ENCODE measurements at regions not wholly inside any gene's neighbourhood (a gene's known extent, or its start where the extent isn't known, plus 50 kb on each side); places are given as distances from the start of the nearest gene placed in this dataset.

- Histone ChIP-seq H2AFZ (ENCODE audit: low read depth, low read length) (no peak overlapping the region), H3K9me2 (ENCODE audit: insufficient read depth, low read length) (no peaks in the 10 kb centered on the region)
Measured at GRCh38 chr10:23675585-23675984, 236.7 kb downstream of the OTUD1 start.

GRCh38 chr10:23676296-23676695, 237.4 kb downstream of the OTUD1 start:
- Histone ChIP-seq H3K27me3 (ENCODE audit: insufficient read depth, low read depth, low read length) (no peaks in the 10 kb centered on the region), H3K9me3 (ENCODE audit: low read length) (no peaks in the 10 kb centered on the region), H3K4me3 (ENCODE audit: low read length) (no peak overlapping the region), H2AFZ (ENCODE audit: low read depth, low read length) (no peak overlapping the region), H3K27ac (ENCODE audit: low read length) (no peak overlapping the region), H3K4me2 (ENCODE audit: low read length) (no peak overlapping the region), H3F3A (ENCODE audit: insufficient read depth, low read length, poor library complexity, severe bottlenecking) (no peaks in the 10 kb centered on the region), H3K9me2 (ENCODE audit: insufficient read depth, low read length) (no peaks in the 10 kb centered on the region), H3K79me2 (replicated peaks; ENCODE audit: insufficient read depth, low read length) (no peaks in the 10 kb centered on the region), H4K20me1 (ENCODE audit: insufficient read depth) (no peaks in the 10 kb centered on the region), H3K36me3 (ENCODE audit: insufficient read depth, low read length) (no peaks in the 10 kb centered on the region), H3K9ac (ENCODE audit: low read length) (no peak overlapping the region)
- TF ChIP-seq REST (IDR thresholded peaks at IDR 0.05; ENCODE audit: borderline replicate concordance) (no peak), RAD21 (conservative IDR thresholded peaks at IDR 0.05) (no peak), TAF1 (IDR thresholded peaks at IDR 0.05; ENCODE audit: low read depth) (no peak), SMC3 (conservative IDR thresholded peaks at IDR 0.05; ENCODE audit: poor library complexity) (no peak), CTCF (IDR thresholded peaks at IDR 0.05; ENCODE audit: poor library complexity, severe bottlenecking) (no peak), MXI1 (conservative IDR thresholded peaks at IDR 0.05; ENCODE audit: poor library complexity, severe bottlenecking) (no peak), EP300 (conservative IDR thresholded peaks at IDR 0.05; ENCODE audit: poor library complexity, severe bottlenecking) (no peak)

More at GRCh38 chr10:23675585-23675984, 236.7 kb downstream of the OTUD1 start:
- no peaks in the 10 kb centered on the region for H3K27me3 ChIP-seq (ENCODE audit: insufficient read depth, low read depth, low read length)
- H3K27ac ChIP-seq (ENCODE audit: low read length) = no peak overlapping the region
- no peaks in the 10 kb centered on the region for H4K20me1 ChIP-seq (ENCODE audit: insufficient read depth)
- no peaks in the 10 kb centered on the region for H3K9me3 ChIP-seq (ENCODE audit: low read length)
- H3K9ac ChIP-seq (ENCODE audit: low read length) = no peak overlapping the region
- no peaks in the 10 kb centered on the region for H3K79me2 ChIP-seq (replicated peaks; ENCODE audit: insufficient read depth, low read length)
- no peak overlapping the region for H3K4me2 ChIP-seq (ENCODE audit: low read length)
- H3F3A ChIP-seq (ENCODE audit: insufficient read depth, low read length, poor library complexity, severe bottlenecking) = no peaks in the 10 kb centered on the region
- no peak overlapping the region for H3K4me3 ChIP-seq (ENCODE audit: low read length)
- no peaks in the 10 kb centered on the region for H3K36me3 ChIP-seq (ENCODE audit: insufficient read depth, low read length)
- TF ChIP-seq EP300 (conservative IDR thresholded peaks at IDR 0.05; ENCODE audit: poor library complexity, severe bottlenecking) = no peak
- TF ChIP-seq EZH2 (IDR thresholded peaks at IDR 0.05; ENCODE audit: borderline replicate concordance, insufficient read depth, low read length, poor library complexity, severe bottlenecking) = no peak
- TF ChIP-seq MXI1 (conservative IDR thresholded peaks at IDR 0.05; ENCODE audit: poor library complexity, severe bottlenecking) = no peak
- TF ChIP-seq CTCF (IDR thresholded peaks at IDR 0.05; ENCODE audit: poor library complexity, severe bottlenecking) = no peak
- TF ChIP-seq TAF1 (IDR thresholded peaks at IDR 0.05; ENCODE audit: low read depth) = no peak
- no peak for TF ChIP-seq POLR2AphosphoS5 (IDR thresholded peaks at IDR 0.05)
- no peak for TF ChIP-seq SMC3 (conservative IDR thresholded peaks at IDR 0.05; ENCODE audit: poor library complexity)
- no peak for TF ChIP-seq REST (IDR thresholded peaks at IDR 0.05; ENCODE audit: borderline replicate concordance)
- TF ChIP-seq RAD21 (conservative IDR thresholded peaks at IDR 0.05) = no peak

Measured in neural cell (in vitro differentiated cells).